DOHH2 (cell line): ENCODE measurements at regions not wholly inside any gene's neighbourhood (a gene's known extent, or its start where the extent isn't known, plus 50 kb on each side); places are given as distances from the start of the nearest gene placed in this dataset.

ENCODE experiments used
- EZH2phosphoT487 ChIP-seq: fragments of 200-600 bp; sonication (generic); IDR thresholded peaks from 2 replicates; pipeline ENCODE4 v1.6.1; 2017; ENCODE audit warnings: borderline replicate concordance, mild to moderate bottlenecking, antibody characterized with exemption, low read length, moderate library complexity, mixed read lengths
- TF ChIP-seq, protein P1 (sequence below): fragments of 200-600 bp; sonication (generic); IDR thresholded peaks from one replicate; pipeline ENCODE4 v1.5.1; 2014; ENCODE audit warnings: antibody characterized with exemption, mild to moderate bottlenecking, low read depth, low read length; ENCODE audit not compliant: poor library complexity, severe bottlenecking

DNA sequence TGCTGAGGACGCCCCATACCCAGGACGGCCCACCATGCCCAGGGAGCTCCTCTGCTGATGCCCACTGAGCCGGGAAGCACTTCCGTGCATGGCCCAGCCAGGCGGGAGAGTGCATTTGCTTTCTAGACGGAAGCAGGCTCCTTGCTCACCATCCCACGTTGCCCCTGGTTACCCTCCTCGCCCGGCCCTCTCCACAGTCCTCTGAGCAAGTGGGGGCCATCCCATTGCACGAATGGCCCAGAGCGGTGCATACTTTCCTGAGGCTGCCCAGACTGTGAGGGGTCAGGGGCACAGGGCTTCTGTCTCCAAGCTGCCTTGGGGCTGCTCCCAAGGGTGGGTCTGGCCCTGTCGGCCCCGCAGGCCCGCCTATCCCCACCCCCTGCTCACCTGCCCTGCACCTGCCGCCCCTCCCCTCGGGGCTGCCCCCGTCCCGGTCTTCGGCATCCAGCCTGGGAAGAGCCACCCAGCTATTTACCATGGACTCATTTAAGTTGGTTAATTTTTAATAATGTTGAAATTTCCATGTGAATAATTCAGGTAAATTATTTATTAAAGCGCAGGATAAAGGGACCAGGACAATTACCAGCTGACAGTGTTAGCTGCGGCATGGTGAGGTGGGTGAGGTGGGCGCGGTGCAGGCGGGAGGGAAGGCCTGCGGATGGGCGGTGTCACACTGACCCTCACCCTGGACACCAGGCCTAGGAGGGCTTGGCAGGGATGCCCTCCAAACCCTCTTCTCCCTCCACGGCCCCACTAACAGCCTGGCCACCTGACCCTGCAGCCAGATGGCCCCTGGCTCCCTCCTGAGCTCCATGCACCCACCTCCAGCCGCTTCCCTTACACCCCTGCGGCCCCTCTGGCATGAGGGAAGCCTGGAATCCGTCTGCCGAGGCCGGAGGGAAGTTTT, 104.4 kb downstream of the MICALL2 start:
- TF ChIP-seq, protein P1, sequence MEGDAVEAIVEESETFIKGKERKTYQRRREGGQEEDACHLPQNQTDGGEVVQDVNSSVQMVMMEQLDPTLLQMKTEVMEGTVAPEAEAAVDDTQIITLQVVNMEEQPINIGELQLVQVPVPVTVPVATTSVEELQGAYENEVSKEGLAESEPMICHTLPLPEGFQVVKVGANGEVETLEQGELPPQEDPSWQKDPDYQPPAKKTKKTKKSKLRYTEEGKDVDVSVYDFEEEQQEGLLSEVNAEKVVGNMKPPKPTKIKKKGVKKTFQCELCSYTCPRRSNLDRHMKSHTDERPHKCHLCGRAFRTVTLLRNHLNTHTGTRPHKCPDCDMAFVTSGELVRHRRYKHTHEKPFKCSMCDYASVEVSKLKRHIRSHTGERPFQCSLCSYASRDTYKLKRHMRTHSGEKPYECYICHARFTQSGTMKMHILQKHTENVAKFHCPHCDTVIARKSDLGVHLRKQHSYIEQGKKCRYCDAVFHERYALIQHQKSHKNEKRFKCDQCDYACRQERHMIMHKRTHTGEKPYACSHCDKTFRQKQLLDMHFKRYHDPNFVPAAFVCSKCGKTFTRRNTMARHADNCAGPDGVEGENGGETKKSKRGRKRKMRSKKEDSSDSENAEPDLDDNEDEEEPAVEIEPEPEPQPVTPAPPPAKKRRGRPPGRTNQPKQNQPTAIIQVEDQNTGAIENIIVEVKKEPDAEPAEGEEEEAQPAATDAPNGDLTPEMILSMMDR: no peak
- no peak for TF ChIP-seq EZH2phosphoT487
